GM18858 (cell line): ENCODE measurements at regions not wholly inside any gene's neighbourhood (a gene's known extent, or its start where the extent isn't known, plus 50 kb on each side); places are given as distances from the start of the nearest gene placed in this dataset.

ENCODE experiments used
- ATAC-seq: cut with Tn5 transposase; IDR thresholded peaks from one replicate; pipeline ENCODE4 v1.9.1; 2021; ENCODE audit not compliant: unreplicated experiment

DNA sequence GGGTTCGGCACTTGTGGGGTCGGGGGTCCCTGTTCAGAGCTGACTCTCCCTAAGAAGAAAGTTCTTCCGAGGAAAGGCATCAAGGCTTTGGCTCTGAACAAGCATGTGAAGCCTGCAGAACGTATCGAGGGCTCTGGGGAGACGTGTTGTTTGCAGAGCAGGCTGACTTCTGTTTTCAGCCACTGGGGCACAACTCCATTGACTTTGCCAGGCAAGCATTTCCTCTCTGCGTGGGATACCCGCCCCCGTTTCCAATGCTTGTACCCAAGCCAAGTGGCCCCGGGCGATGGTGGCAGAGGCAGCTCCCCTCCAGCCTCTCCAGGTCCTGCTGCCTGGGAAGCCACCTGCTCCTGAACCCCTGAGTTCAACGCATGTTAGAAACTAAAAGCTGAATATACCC lies 255.7 kb downstream of the RBFOX3 start:
- no peak for ATAC-seq

DNA sequence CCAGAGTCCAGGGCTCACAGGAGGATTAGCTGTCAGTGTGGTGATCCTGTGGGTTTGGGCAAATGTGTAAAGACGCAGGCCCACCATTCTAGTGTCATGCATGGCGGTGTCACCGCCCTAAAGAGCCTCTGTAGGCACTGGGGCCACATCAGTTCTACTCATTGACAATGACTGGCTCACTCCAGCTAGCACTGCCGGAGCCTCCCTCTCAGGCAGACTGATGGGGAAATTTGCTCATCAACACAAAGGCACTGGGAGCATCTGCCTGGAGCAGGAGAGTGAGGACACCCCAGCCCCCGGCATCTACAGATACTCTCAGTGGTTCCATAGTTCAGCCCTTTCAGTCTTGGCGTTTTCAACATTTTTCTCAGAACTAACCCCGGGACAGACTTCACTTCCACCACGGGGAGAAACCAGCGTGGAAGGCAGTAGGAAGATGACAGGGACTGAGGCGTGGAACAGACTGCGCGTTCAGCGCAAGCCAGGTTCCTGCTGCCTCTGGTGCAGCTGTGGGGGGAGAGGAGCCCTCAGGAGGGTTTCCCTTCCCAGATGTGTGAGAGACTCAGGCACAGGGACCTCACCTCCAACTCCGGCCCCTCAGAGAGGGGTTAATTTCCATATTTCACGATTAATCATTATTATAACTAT lies 256.6 kb downstream of the RBFOX3 start:
- ATAC-seq: no peak

DNA sequence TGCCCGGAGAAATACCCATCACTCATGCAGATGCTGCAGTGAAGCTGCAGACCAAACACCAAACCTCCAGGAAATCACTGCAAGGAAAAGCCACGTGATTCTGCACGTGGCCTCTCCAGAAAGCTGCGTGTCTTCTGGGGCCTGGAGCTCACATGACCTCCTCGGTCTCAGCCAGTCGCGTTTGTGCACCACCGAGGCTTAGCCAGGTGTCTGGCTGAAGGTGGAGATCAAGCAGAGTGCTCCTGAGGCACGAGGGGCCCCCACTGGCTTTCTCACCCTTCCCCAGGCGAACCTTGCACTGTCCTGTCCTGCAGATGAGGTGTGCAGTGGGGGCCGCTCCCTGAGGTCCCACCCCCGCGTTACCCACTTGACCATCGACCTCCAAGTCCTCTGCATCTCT lies 257.3 kb downstream of the RBFOX3 start:
- ATAC-seq: no peak

DNA sequence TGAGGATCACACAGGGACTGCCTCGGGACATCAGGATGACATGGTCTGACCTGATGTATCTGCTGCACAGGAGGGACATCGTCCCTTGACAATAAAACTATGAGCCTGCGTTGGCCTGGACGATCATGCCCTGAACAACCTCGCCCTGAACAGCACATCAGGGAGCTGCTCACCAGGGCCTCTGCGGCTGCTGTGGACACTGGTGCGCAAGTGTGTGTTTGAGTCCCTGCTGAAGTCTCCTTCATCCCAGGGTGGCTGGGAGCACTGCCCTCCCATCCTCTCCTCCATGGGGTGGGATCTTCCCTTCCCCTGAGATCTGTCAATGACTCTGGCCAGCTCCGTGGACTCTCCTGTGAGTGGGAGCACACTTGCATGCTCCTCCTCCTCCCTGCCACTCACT lies 257.8 kb downstream of the RBFOX3 start:
- no peak for ATAC-seq

DNA sequence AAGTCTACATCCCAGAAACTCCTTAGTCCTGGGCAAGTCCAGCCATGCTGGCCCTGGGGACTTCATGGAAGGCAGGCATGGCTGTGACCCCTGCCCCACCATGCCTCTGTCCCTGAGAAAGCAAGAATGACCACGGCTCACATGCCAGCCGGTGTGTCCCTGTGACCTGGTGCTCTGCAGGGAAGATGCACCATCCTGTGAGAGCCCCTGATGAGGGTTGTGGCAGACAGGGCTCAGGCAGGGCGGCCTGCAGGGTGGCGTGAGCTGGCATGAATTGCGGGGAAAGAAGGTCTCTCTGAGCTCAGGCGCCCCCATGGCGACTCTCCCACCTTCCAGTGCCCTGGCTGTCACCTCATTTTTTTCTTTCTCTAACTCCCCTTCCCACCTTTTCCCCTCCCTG lies 260.3 kb downstream of the RBFOX3 start:
- ATAC-seq: no peak

DNA sequence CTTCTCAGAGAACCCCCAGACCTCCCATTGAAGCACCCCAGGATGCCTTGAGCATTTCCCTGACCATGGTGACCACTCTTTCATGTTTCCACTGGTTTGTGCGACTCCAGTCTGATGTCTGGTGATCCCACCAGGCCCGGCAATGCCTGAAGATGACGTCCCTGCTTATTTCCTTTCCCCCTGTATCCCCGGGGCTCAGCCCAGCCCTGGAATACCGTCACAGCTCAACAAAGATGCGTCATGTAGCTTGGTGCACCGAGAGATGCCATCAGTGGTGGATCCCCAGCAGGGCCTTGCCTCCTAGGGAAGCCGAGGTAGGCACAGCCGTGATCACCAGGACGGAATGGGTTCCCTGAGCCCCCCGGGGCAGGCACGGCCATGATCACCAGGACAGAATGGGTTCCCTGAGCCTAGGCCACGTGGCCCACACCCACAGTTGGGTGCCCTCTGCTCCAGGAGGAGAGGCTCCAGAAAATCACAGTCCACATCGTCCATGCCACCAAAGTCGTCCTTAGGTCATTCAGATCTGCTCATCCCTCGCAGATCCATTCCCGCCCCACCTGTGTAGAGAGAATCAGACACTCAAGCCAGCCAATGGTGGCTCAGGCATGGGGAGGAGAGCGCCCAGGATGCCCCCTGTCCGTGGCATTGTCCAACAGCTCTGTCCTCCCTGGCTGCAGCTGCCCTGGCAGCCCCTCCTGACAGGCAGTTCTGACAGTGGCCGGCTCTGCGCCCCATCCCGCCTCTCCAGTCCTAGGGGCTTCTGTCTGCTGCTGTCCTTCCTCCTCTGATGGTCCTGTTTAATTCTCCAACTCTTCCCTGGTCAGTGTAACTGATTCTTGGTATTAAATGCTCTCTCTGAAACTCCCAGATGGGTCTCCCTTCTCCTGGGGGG lies 261.1 kb downstream of the RBFOX3 start:
- no peak for ATAC-seq

DNA sequence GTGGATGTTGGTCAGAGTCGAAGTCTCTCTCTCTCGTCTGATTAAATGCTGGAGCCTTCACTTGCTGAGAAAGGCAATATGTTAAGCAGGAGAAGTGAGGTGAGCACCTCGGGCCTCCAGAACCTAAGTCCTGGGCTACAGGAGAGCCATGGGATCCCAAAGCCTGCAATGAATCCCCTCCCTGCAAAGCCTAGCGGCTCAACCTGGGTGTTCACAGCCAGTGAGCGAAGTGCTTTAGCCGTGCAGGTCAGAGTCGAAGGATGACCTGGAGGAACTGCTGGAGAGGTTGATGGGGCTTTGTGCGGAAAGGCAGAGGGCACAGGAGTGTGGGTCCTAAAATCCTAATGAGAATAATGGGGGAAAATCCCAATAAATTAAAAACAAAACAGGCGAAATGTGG lies 267.8 kb downstream of the ENGASE start:
- ATAC-seq: no peak

DNA sequence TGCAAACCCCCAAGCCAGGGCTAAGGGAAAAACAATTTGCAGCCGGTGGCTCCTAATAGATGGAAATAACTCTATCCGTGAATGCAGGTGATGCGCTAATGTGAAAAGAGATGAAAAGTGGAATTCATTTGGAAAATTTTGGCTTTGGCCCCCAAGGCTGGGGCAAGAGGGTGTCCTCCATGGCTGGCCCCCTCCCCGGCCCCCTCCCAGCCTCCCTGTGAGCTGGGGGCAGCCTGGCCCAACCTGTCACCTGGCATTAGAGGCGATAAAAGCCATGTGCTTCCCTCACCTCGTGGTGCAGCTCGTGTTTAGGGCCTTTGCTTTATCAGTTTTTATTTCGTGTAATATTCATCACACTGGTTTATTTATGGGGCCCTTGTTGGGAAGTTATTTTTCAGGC lies 267.2 kb downstream of the ENGASE start:
- ATAC-seq: no peak

DNA sequence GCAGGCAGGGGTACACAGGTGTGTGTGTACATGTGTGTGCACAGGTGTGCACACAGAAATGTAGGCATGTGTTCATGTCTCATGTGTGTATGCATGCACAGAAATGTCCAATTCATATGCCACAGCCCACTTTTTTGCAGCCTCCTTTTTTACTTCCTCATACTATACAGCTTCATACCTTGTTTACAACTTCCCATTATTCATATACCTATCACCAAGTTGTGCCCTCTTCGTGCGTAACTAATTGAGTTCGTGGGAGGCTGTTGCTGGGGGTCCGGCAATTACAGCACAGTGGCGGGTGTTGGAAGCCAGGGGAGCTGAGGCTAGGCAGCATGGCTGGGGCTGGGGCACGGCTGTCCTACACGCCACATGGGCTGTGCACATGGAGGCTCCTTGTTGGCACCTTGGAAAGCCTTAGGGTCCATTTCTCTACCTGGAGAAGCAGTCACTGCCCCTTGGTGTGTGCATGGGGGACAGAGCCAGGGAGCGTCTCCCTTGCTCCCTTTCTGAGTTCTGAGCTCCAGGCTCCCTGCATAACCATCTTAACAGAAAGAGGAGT lies 266.7 kb downstream of the ENGASE start:
- ATAC-seq: no peak

DNA sequence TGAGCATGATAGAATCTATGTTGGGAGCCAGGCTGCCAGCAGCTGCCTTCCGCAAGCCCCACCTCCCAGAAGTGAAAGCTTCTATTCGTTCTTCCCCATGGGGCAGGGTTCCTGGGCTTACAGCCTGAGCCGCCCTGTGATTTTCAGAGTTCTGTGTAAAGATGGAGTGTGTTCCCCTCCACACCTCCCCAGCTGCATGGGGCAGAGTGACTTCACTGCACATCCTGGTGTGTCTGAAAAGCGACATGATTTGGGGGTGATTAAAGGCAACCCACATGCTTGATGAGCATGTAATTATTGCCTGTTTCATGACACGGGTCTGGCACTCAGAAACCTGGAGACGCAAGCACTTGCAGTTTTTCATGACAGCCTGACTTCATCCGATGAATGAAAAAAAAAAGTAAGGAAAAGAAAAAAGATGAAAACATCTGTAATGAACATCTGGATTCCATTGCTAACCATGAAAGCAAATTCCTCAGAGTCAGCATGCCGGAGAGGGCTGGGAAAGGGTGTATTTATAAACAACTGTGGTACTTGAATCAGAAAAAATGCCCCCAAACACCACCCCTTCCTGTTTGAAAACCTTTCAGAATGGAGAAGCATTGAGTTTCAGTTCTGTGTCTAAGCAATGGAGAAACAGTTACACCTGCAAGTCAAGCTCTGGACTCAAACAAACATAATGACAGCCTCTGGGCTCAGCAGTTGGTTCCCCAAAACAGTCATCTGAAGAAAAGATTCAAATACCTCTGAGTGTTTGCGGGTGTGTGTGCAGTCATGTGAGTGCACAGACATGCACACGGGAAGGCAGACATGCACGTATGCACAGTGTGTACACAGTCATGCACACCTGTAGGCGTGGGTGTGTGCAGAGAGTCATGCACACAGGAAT lies 266.0 kb downstream of the ENGASE start:
- peak; percentile 73 for ATAC-seq

DNA sequence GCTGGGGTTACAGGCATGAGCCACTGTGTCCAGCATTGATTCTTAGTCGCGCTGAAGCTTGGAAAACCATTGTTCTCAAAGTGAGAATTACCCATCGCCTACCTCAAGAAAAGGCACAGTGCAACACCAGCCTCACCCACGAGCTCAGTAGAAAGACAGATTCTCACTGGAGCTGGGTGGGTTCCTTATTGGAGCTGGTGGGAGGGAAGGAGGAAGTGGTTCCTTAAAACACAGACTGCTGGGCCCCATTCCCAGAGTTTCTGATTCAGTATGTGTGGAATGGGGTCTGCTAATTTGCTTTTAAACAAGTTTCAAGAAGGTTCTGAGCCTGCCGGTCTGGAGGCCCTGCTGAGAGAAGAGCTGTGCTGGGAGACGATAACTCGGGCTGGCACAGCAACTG lies 264.7 kb downstream of the ENGASE start:
- ATAC-seq: no peak

DNA sequence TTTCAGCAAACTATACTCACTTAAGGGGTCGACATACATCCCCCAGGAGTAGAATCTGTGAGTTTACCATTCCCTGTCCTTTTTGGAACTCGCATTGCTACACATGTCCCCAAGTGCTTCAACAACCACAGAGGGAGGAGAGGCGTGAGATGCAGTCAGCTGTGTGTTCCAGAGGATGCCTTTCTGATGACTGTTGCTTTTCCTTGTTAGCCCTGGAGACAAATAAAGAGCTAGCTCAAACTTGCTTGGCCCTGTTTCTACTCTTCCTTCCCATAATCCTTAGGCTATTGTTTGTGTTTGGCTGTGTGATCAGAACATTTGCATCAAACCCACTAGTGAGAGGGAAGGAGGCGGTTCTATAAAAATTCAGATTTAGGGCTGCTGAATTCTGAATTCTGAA lies 264.0 kb downstream of the ENGASE start:
- ATAC-seq: no peak

DNA sequence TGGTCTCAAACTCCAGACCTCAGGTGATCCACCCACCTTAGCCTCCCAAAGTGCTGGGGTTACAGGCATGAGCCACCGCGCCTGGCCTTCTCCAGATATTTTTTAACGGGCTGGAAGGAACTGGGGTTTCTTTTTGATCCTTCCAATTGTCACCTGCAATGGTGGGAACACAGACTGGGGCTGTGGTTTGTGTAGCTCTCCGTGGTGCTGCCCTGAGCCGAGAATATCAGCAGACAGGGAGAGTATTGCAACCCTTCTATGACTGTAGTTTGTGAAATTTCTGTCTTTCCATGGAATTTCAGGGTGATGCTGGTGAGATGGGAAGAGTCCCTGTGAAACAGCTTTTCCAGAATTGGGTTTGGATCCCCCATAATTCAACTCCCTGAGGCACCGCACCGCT lies 263.5 kb downstream of the ENGASE start:
- no peak for ATAC-seq

DNA sequence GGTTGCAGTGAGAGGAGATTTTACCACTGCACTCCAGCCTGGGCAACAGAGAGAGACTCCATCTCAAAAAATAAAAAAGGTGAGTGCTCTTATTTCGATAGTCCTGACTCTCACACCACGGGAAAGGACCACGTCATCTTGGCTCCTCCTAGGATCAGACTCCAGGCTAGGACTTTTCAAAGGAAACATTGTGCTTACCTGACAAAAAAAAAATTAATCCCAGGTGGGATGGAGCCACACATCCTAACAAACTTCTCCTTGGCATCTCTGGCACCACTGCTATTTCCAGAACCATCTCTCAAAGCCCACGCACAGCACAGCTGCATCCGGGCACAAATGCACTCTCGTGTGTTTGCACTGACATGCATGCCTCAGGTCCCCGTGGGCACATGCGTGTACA lies 262.4 kb downstream of the ENGASE start:
- ATAC-seq: no peak

DNA sequence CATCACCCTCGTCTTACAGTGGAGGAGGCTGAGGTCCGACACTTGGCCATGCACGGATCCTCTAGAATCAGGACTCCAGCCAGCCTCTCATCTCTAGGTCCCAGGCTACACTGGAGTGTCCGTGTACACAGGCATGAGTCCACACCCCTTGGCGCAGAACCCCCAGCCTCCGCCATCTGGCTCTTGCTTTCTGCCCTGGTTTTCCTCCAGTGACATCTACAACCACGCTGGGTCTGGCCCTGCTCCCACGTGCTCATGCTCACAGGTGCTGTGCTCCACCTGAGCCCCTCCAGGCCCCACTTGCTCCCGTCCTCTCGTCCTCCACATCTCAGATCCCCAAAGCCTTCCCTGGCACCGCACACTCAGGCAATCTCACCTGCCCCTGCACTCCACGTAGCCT lies 260.8 kb downstream of the ENGASE start:
- no peak for ATAC-seq

DNA sequence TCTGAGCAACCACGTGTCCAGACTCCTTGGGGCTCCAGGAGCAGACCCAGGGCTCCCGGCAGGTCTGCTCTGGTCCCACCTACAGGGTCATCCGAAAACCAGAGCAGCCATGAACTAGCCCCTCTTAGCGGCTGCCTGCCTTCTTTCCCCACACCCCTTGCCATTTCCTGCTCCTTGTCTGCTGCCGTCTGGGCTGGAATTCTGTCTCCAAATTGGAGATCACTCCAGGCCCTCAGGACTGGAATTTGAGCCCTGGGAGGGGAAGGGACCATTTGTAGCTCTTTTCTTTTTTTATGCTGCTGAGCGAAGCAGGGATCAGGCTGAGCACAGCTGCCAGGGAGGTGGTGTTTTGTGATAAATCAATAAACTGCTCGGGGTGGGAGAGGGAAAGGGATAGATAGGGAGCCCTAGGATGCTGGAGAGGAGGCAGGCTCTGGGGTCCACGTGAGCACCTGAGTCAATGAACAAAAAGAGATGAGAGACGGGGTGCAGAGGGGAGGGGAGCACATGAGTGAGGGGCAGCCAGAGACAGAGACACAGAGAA lies 257.5 kb downstream of the ENGASE start:
- no peak for ATAC-seq

DNA sequence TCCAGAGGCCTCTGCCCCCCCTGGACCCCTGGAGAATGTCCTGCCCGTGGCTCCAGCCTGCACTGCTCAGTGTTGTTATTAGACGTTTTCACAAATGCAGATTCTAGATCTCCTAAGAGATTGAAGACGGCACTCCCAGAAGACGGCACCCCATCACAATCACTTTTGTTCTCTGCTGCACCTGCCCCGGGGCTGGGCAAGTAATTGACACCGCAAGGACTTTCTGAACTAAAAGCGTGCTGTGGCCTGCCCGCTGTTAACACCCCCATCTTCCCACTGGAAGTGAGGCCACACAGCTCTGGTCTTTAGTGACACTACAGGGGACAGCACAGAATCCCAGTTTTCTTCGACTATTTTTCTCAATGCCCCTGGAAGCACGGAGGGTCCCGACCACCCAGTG lies 256.9 kb downstream of the ENGASE start:
- ATAC-seq: no peak

DNA sequence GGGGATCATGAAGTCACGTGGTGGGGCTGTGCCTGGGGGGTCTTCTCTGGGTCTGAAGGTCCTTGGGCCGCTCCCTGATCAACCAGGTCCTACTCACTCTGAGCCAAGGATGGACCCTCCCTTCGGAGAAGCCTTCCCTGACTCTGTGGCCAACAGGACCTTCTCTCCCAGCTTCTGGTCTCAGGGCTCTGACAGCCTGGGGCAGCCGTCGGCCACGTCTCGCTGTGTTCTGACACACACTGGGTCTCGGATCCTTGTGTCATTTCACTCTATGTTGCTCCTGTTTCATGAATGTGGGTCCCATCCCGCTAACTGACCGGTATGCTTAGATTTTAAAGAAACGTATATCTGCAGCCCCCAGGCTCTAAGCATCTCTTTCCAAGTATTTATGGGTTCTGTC lies 256.1 kb downstream of the ENGASE start:
- no peak for ATAC-seq

DNA sequence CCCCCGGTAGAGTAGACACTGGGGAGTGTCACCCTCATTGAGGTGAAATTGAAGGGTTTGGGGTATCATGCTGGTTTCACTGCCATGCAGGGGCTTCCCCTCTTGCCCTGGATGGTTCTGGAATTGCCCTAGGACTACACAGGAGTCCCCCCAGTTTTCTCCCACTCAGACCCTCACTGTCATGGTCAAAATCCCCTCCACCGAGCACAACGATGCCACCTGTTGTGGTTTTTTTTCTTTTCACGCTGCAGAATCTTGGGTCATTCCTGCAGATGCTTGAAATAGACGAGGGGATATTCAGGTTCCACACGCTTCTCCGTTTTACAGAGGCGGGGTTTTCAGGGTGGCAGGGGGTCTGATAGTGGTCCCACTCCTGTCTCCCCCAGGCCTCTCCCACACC lies 255.6 kb downstream of the ENGASE start:
- no peak for ATAC-seq

DNA sequence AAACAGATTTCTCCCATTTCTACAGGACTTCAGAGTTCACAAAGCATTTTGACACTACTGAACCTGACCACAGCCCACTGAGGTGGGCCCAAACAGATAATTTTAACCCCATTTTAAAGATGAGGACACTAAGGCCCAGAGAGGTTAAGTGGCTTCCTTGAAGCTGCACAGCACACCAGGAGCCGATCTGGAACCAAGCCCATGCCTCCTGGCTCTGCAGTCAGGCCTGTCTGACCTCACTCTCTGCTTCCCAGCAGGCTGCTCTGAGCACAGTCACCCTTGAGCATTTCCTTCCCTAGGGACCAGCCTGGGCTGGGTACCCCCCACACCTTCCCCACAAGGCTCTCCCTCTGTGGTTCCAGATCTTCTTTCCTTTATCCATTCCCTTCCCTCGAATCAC lies 252.2 kb downstream of the ENGASE start:
- ATAC-seq: no peak
